ENCODE measurements at regions not wholly inside any gene's neighbourhood (a gene's known extent, or its start where the extent isn't known, plus 50 kb on each side); places are given as distances from the start of the nearest gene placed in this dataset.

GRCh38 chr13:105033999-105034398, 1501.5 kb downstream of the EFNB2 start:
- TF ChIP-seq SUZ12 (IDR thresholded peaks at IDR 0.05; ENCODE audit: extremely low read depth, insufficient read depth, insufficient read length) (no peak), ZNF274 (IDR thresholded peaks at IDR 0.05; ENCODE audit: low read depth, low read length) (no peak), YY1 (IDR thresholded peaks at IDR 0.05; ENCODE audit: insufficient read depth, insufficient read length) (no peak)
